H1 (cell line): ENCODE measurements at regions not wholly inside any gene's neighbourhood (a gene's known extent, or its start where the extent isn't known, plus 50 kb on each side); places are given as distances from the start of the nearest gene placed in this dataset.
A peak's percentile ranks its signal among the peaks of the same experiment; 100 is the strongest.

Source experiments
- CTCF ChIA-PET: fragments of 300-600 bp; sonication (Branson Sonifier 250); formaldehyde crosslinking; loops from one replicate; lab custom pipeline; 2021; ENCODE audit not compliant: partially characterized antibody; lab: Charles Lee
- POLR2A ChIA-PET: fragments of 300-600 bp; sonication (Branson Sonifier 250); formaldehyde crosslinking; loops from one replicate; lab custom pipeline; 2021; ENCODE audit warnings: inconsistent platforms; ENCODE audit not compliant: partially characterized antibody; lab: Charles Lee
- DNase-seq, 2 experiments: peaks; one replicate each; pipeline versions ENCODE4 v3.0.0 to v3.0.0-alpha.2; 2010 to 2022; ENCODE audit warnings: low spot score in 2 of 2, low read depth in 1 of 2, mixed read lengths in 1 of 2
- FAIRE-seq: peaks from 2 replicates; lab custom pipeline; 2011; peaks lifted over from hg19 to GRCh38; lab: Jason Lieb, UNC
- H2AFZ ChIP-seq: 2 replicates; pipeline ENCODE4 v1.8.1; 2012; ENCODE audit warnings: low read length, inconsistent platforms
- H2AK5ac ChIP-seq: 2 replicates; pipeline ENCODE4 v1.6.1; 2013; ENCODE audit warnings: low read depth, low read length
- H2BK120ac ChIP-seq: replicated peaks from 2 replicates; pipeline ENCODE3; 2013; ENCODE audit warnings: low read depth, low read length, inconsistent platforms
- H2BK12ac ChIP-seq: 2 replicates; pipeline ENCODE4 v1.6.1; 2013; ENCODE audit warnings: low read depth, low read length
- H2BK15ac ChIP-seq: 2 replicates; pipeline ENCODE4 v1.6.1; 2013; ENCODE audit warnings: low read length
- H2BK20ac ChIP-seq: 2 replicates; pipeline ENCODE4 v1.6.1; 2013; ENCODE audit warnings: low read length
- H2BK5ac ChIP-seq: 2 replicates; pipeline ENCODE4 v1.6.1; 2013; ENCODE audit warnings: low read depth, low read length
- H3K14ac ChIP-seq: 2 replicates; pipeline ENCODE4 v1.6.1; 2013; ENCODE audit warnings: inconsistent platforms; ENCODE audit not compliant: insufficient read length
- H3K18ac ChIP-seq: 2 replicates; pipeline ENCODE4 v1.6.1; 2013; ENCODE audit warnings: low read length; ENCODE audit errors: extremely low read depth
- H3K23ac ChIP-seq: 2 replicates; pipeline ENCODE4 v1.6.1; 2013; ENCODE audit warnings: inconsistent platforms; ENCODE audit not compliant: insufficient read length
- H3K23me2 ChIP-seq: 2 replicates; pipeline ENCODE4 v1.6.1; 2013; ENCODE audit warnings: low read depth, low read length
- H3K27ac ChIP-seq: 2 replicates; pipeline ENCODE4 v1.6.1; 2011; ENCODE audit warnings: low read depth, low read length, inconsistent platforms
- H3K27me3 ChIP-seq, 4 experiments: replicated peaks in 1 of 4; 1 replicate in 1 of 4; 2 replicates in 3 of 4; pipeline versions ENCODE4 v1.6.1 to v1.8.1; 2011 to 2013; ENCODE audit warnings: low read length in 3 of 4, mild to moderate bottlenecking in 3 of 4, inconsistent platforms in 2 of 4, mixed read lengths in 2 of 4, moderate library complexity in 1 of 4; ENCODE audit not compliant: control insufficient read depth in 3 of 4, insufficient read depth in 3 of 4; ENCODE audit errors: extremely low read depth in 1 of 4
- H3K36me3 ChIP-seq, 4 experiments: 2 replicates each; pipeline versions ENCODE4 v1.6.1 to v1.8.1; 2011 to 2013; ENCODE audit warnings: mild to moderate bottlenecking in 4 of 4, low read length in 3 of 4, moderate library complexity in 2 of 4, control low read depth in 1 of 4, inconsistent platforms in 1 of 4; ENCODE audit not compliant: insufficient read depth in 4 of 4, control insufficient read depth in 2 of 4
- H3K4ac ChIP-seq: replicated peaks from 2 replicates; pipeline ENCODE3; 2013; ENCODE audit warnings: low read length, low read depth, mixed read lengths, inconsistent platforms; ENCODE audit not compliant: insufficient read length
- H3K4me1 ChIP-seq, 4 experiments: replicated peaks in 1 of 4; 1 replicate in 1 of 4; 2 replicates in 3 of 4; pipeline versions ENCODE4 v1.6.1 to v1.8.1; 2011 to 2013; ENCODE audit warnings: low read length in 3 of 4, inconsistent platforms in 2 of 4, mixed read lengths in 1 of 4; ENCODE audit not compliant: insufficient read depth in 4 of 4, control insufficient read depth in 3 of 4
- H3K4me2 ChIP-seq, 2 experiments: 2 replicates each; pipeline versions ENCODE4 v1.6.1 to v1.8.1; 2011 to 2013; ENCODE audit warnings: low read depth in 2 of 2, low read length in 2 of 2, control low read depth in 1 of 2, inconsistent platforms in 1 of 2, mild to moderate bottlenecking in 1 of 2; ENCODE audit not compliant: insufficient read depth in 1 of 2
- H3K4me3 ChIP-seq, 4 experiments: fragments of 200-600, 300-600 bp in 1 of 4; sonication (generic), shearing (Covaris generic), sonication (Bioruptor Twin) in 1 of 4; 2 replicates each; pipeline versions ENCODE4 v1.5.1 to v1.8.1; 2011 to 2016; ENCODE audit warnings: low read length in 4 of 4, low read depth in 3 of 4, control low read depth in 2 of 4, inconsistent platforms in 2 of 4, mild to moderate bottlenecking in 2 of 4, mixed read lengths in 1 of 4, moderate library complexity in 1 of 4; ENCODE audit not compliant: insufficient read depth in 2 of 4; ENCODE audit errors: extremely low read depth in 1 of 4
- H3K56ac ChIP-seq: replicated peaks from 2 replicates; pipeline ENCODE3; 2013; ENCODE audit warnings: low read depth, mild to moderate bottlenecking, mixed read lengths, low read length, inconsistent platforms; ENCODE audit not compliant: insufficient read length
- H3K79me1 ChIP-seq: 2 replicates; pipeline ENCODE4 v1.6.1; 2013; ENCODE audit warnings: low read depth, low read length, control low read depth
- H3K79me2 ChIP-seq, 2 experiments: 2 replicates each; pipeline versions ENCODE4 v1.6.1 to v1.8.1; 2012 to 2013; ENCODE audit warnings: low read length in 2 of 2, mild to moderate bottlenecking in 2 of 2, inconsistent platforms in 1 of 2; ENCODE audit not compliant: insufficient read depth in 2 of 2, control insufficient read depth in 1 of 2
- H3K9ac ChIP-seq, 4 experiments: replicated peaks in 1 of 4; 1 replicate in 1 of 4; 2 replicates in 3 of 4; pipeline versions ENCODE4 v1.6.1 to v1.8.1; 2011 to 2013; ENCODE audit warnings: low read depth in 3 of 4, low read length in 3 of 4, control low read depth in 2 of 4, mild to moderate bottlenecking in 2 of 4, moderate library complexity in 2 of 4, inconsistent platforms in 1 of 4; ENCODE audit errors: extremely low read depth in 1 of 4
- H3K9me3 ChIP-seq, 2 experiments: 2 replicates each; pipeline versions ENCODE4 v1.6.1 to v1.8.1; 2012 to 2013; ENCODE audit warnings: mild to moderate bottlenecking in 2 of 2, moderate library complexity in 2 of 2, control low read depth in 1 of 2, inconsistent platforms in 1 of 2, low read depth in 1 of 2, low read length in 1 of 2, mixed read lengths in 1 of 2; ENCODE audit not compliant: insufficient read depth in 2 of 2
- H4K20me1 ChIP-seq, 2 experiments: replicated peaks in 1 of 2; 2 replicates each; pipeline versions ENCODE3 to v1.8.1; 2011 to 2013; ENCODE audit warnings: inconsistent platforms in 2 of 2, low read length in 2 of 2, mild to moderate bottlenecking in 1 of 2; ENCODE audit not compliant: insufficient read depth in 2 of 2, control insufficient read depth in 1 of 2
- H4K5ac ChIP-seq: 2 replicates; pipeline ENCODE4 v1.6.1; 2013; ENCODE audit warnings: low read length, low read depth, mixed read lengths, inconsistent platforms; ENCODE audit not compliant: insufficient read length
- H4K8ac ChIP-seq: 2 replicates; pipeline ENCODE4 v1.8.0; 2013; ENCODE audit warnings: mild to moderate bottlenecking, moderate library complexity, low read length, inconsistent platforms; ENCODE audit not compliant: insufficient read depth; ENCODE audit errors: extremely low read depth
- H4K91ac ChIP-seq: replicated peaks from 2 replicates; pipeline ENCODE3; 2013; ENCODE audit warnings: low read length, mixed read lengths, inconsistent platforms; ENCODE audit not compliant: insufficient read length
- ATF3 ChIP-seq: IDR thresholded peaks from 2 replicates; pipeline ENCODE4 v1.6.1; 2011; ENCODE audit warnings: low read depth, mild to moderate bottlenecking, low read length; ENCODE audit not compliant: insufficient read depth
- CBX8 ChIP-seq: fragments of 300-800, 300-1000 bp; sonication (generic); IDR thresholded peaks from 2 replicates; pipeline ENCODE4 v1.7.1; 2016; ENCODE audit warnings: low read depth, low read length, borderline replicate concordance
- CEBPB ChIP-seq: IDR thresholded peaks from 2 replicates; pipeline ENCODE4 v1.6.1; 2012; ENCODE audit warnings: low read depth, low read length
- EZH2 ChIP-seq: fragments of 200-600 bp; sonication (generic); IDR thresholded peaks from 2 replicates; pipeline ENCODE4 v1.7.1; 2012; ENCODE audit warnings: low read depth, mild to moderate bottlenecking, moderate library complexity, low read length, inconsistent platforms; ENCODE audit not compliant: severe bottlenecking
- GTF2F1 ChIP-seq: IDR thresholded peaks from 2 replicates; pipeline ENCODE4 v1.6.1; 2012; ENCODE audit warnings: low read depth, low read length, improper control_type of control experiment, borderline replicate concordance
- HDAC6 ChIP-seq: IDR thresholded peaks from one replicate; pipeline ENCODE4 v1.7.1; 2012; ENCODE audit warnings: low read depth, mild to moderate bottlenecking, inconsistent platforms, low read length, moderate library complexity
- KDM5A ChIP-seq: fragments of 200-600 bp; IDR thresholded peaks from 2 replicates; pipeline ENCODE4 v1.7.1; 2012; ENCODE audit warnings: mild to moderate bottlenecking, low read length, inconsistent platforms, mixed read lengths
- NANOG ChIP-seq: IDR thresholded peaks from 2 replicates; pipeline ENCODE4 v1.6.1; 2011; ENCODE audit warnings: low read length, low read depth, mild to moderate bottlenecking, inconsistent platforms; ENCODE audit not compliant: insufficient read depth, poor library complexity, severe bottlenecking
- POLR2A ChIP-seq, 2 experiments: IDR thresholded peaks; 1 replicate in 1 of 2; 2 replicates in 1 of 2; pipeline ENCODE4 v1.6.1; 2011; ENCODE audit warnings: low read depth in 2 of 2, low read length in 2 of 2, mild to moderate bottlenecking in 2 of 2; ENCODE audit errors: control extremely low read depth in 1 of 2
- RBBP5 ChIP-seq: IDR thresholded peaks from 2 replicates; pipeline ENCODE4 v1.7.1; 2012; ENCODE audit warnings: low read depth, mild to moderate bottlenecking, inconsistent platforms, low read length, moderate library complexity, borderline replicate concordance
- RXRA ChIP-seq: IDR thresholded peaks from 2 replicates; pipeline ENCODE4 v1.6.1; 2011; ENCODE audit warnings: low read depth, mild to moderate bottlenecking, low read length, moderate library complexity; ENCODE audit not compliant: insufficient read depth
- SIX5 ChIP-seq: IDR thresholded peaks from 2 replicates; pipeline ENCODE4 v1.6.1; 2011; ENCODE audit warnings: mild to moderate bottlenecking, low read depth, low read length
- ZNF274 ChIP-seq: IDR thresholded peaks from 2 replicates; pipeline ENCODE4 v1.7.0; 2012; ENCODE audit warnings: low read length, borderline replicate concordance; ENCODE audit errors: extremely low read depth
- WGBS, 2 experiments: shearing (Covaris generic) in 1 of 2; methylation state at CpG; one replicate each; pipeline versions ENCODE4 v1.1.6 to v1.1.7; 2013 to 2015; ENCODE audit warnings: low lambda C conversion rate in 2 of 2, mixed read lengths in 2 of 2, inconsistent platforms in 1 of 2, low coverage in 1 of 2, missing lambda C conversion rate in 1 of 2; ENCODE audit not compliant: insufficient replicate concordance in 2 of 2, insufficient coverage in 1 of 2, insufficient read length in 1 of 2; ENCODE audit errors: extremely low coverage in 1 of 2, missing lambda C conversion rate in 1 of 2; 5-methylcytosine and 5-hydroxymethylcytosine counted together

- 0 out of 2 replicates have a peak overlapping the region, but pooled peaks have one; percentile 76 for H2BK12ac ChIP-seq
- no peaks in the 10 kb centered on the region for H3K36me3 ChIP-seq
- FAIRE-seq, result no peak
- H4K8ac ChIP-seq, result no peak overlapping the region
- ChIA-PET POLR2A (no interaction called here), CTCF (interaction anchor here (0.7 to 1.0 kb wide), 2 partner anchors 136 to 237 kb away, joined by 3 to 4 read pairs; no protein-coding TSS in a partner anchor)
- H4K5ac ChIP-seq, result no peak overlapping the region
- 0 out of 2 replicates have a peak overlapping the region, but pooled peaks have one; percentile 53 for H2BK15ac ChIP-seq
- H2BK20ac ChIP-seq, result no peak overlapping the region
- no peak overlapping the region for H3K23ac ChIP-seq
- H3K4me1 ChIP-seq, result no peaks in the 10 kb centered on the region
- H3K4me2 ChIP-seq, result no peak overlapping the region
- H3K4me3 ChIP-seq, result no peak overlapping the region
- no peaks in the 10 kb centered on the region for H3K79me1 ChIP-seq
- no peak overlapping the region for H3K9ac ChIP-seq
- H3K79me2 ChIP-seq, result no peaks in the 10 kb centered on the region
- no peak overlapping the region for H3K14ac ChIP-seq
- H3K23me2 ChIP-seq, result no peaks in the 10 kb centered on the region
- H4K20me1 ChIP-seq, result no peaks in the 10 kb centered on the region
- no peaks in the 10 kb centered on the region for H3K27me3 ChIP-seq
- no peak overlapping the region for H3K27ac ChIP-seq
- no peak for DNase-seq
- H3K56ac ChIP-seq, result no peak overlapping the region
- no peak overlapping the region for H2BK5ac ChIP-seq
- no peak overlapping the region for H2AK5ac ChIP-seq
- 81% methylated on average over 4 of the region's 4 CpGs; no CpG with 5 or more reads in 1 of the 2 experiments for WGBS, 2 experiments
- no peak overlapping the region for H2AFZ ChIP-seq
- H4K91ac ChIP-seq, result no peak overlapping the region
- no peak overlapping the region for H3K18ac ChIP-seq
- H2BK120ac ChIP-seq, result no peak overlapping the region
- H3K9me3 ChIP-seq, result no peaks in the 10 kb centered on the region
- no peak overlapping the region for H3K4ac ChIP-seq
- TF ChIP-seq EZH2 (no peak), CBX8 (no peak), ZNF274 (no peak), KDM5A (no peak), SIX5 (no peak), RBBP5 (no peak), POLR2A (IDR thresholded peaks at IDR 0.05; ENCODE audit: control extremely low read depth in 1 of 2, low read depth in 2 of 2, low read length in 2 of 2) (no peak), HDAC6 (no peak), GTF2F1 (no peak), RXRA (no peak), ATF3 (no peak), NANOG (no peak), CEBPB (no peak)
Observed at GRCh38 chr2:196314780-196315179, 143.4 kb upstream of the STK17B start.
